Skin of body (tissue), 1 donor: ENCODE measurements at regions not wholly inside any gene's neighbourhood (a gene's known extent, or its start where the extent isn't known, plus 50 kb on each side); places are given as distances from the start of the nearest gene placed in this dataset.
A peak's percentile ranks its signal among the peaks of the same experiment; 100 is the strongest.
"Not testable (repeated sequence)": the region's sequence is repeated elsewhere in the genome, so short reads cannot be mapped to it uniquely, and the experiment has no call there.

ENCODE experiments used
- DNase-seq: peaks from one replicate; lab custom pipeline; 2025; lab: John Stamatoyannopoulos, UW

- peak; percentile 46 for DNase-seq
Observed at GRCh38 chr6:122154155-122154554, 245.3 kb upstream of the HSF2 start.

- no peak for DNase-seq
Observed at GRCh38 chr6:122154912-122155575, 244.4 kb upstream of the HSF2 start.

- no peak for DNase-seq
Observed at GRCh38 chr6:122161136-122161535, 238.3 kb upstream of the HSF2 start.

GRCh38 chr6:122165014-122165413, 234.4 kb upstream of the HSF2 start:
- DNase-seq = no peak

GRCh38 chr6:122170274-122170673, 229.2 kb upstream of the HSF2 start:
- DNase-seq = no peak

GRCh38 chr6:122178988-122179387, 220.5 kb upstream of the HSF2 start:
- DNase-seq = no peak

GRCh38 chr6:122180132-122180531, 219.3 kb upstream of the HSF2 start:
- DNase-seq = peak; percentile 33

- DNase-seq = no peak
Observed at GRCh38 chr6:122182061-122182460, 217.4 kb upstream of the HSF2 start.

- DNase-seq = peak; percentile 66
Observed at GRCh38 chr6:122184401-122184827, 215.0 kb upstream of the HSF2 start.

- not testable (repeated sequence) for DNase-seq
Observed at GRCh38 chr6:122185458-122185857, 214.0 kb upstream of the HSF2 start.

- DNase-seq = no peak
Observed at GRCh38 chr6:122187186-122187585, 212.3 kb upstream of the HSF2 start.

- DNase-seq = no peak
Observed at GRCh38 chr6:122198922-122199321, 200.5 kb upstream of the HSF2 start.

GRCh38 chr6:122200440-122200839, 199.0 kb upstream of the HSF2 start:
- no peak for DNase-seq

GRCh38 chr6:122202576-122203137, 196.8 kb upstream of the HSF2 start:
- DNase-seq = no peak

- DNase-seq = no peak
Observed at GRCh38 chr6:122207061-122207460, 192.4 kb upstream of the HSF2 start.

- DNase-seq = no peak
Observed at GRCh38 chr6:122207794-122208193, 191.7 kb upstream of the HSF2 start.

GRCh38 chr6:122214605-122215318, 184.7 kb upstream of the HSF2 start:
- DNase-seq = no peak

GRCh38 chr6:122220254-122220653, 179.2 kb upstream of the HSF2 start:
- no peak for DNase-seq

- no peak for DNase-seq
Observed at GRCh38 chr6:122222761-122223160, 176.7 kb upstream of the HSF2 start.

GRCh38 chr6:122223251-122223650, 176.2 kb upstream of the HSF2 start:
- no peak for DNase-seq

GRCh38 chr6:122238861-122239260, 160.6 kb upstream of the HSF2 start:
- DNase-seq = no peak

GRCh38 chr6:122246906-122247658, 152.4 kb upstream of the HSF2 start:
- DNase-seq = no peak
